ENCODE measurements at regions not wholly inside any gene's neighbourhood (a gene's known extent, or its start where the extent isn't known, plus 50 kb on each side); places are given as distances from the start of the nearest gene placed in this dataset.

DNA sequence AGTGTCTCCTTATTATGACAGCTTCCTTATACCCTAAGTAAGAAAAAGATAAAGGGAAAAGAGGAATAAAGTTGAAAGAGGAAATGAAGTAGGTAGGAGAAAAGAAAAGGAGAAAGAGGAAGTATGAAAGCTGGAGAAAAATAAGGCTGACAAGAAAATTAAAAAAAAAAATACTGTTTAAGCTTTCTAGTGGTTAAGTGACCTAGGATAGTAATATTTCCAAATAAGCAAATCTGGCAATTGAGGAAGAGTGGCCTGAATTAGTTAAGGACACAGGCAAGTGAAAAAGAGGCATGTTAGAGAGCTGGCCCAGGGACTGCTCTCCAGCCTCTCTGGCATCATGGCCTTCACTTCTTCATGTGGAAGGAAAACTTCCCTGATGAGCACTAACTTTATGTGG lies 76.5 kb upstream of the ADGRF1 start:
- DNase-seq (ENCODE audit: extremely low spot score) = no peak
- POLR2A ChIA-PET = interaction anchor here (0.6 to 1.2 kb wide), 2 partner anchors 9 to 949 kb away, joined by 3 read pairs; no protein-coding TSS in a partner anchor
- CTCF ChIA-PET = no interaction called here
- TF ChIP-seq NFRKB (IDR thresholded peaks at IDR 0.05) = no peak
- no peak for TF ChIP-seq BHLHE40 (IDR thresholded peaks at IDR 0.05; ENCODE audit: borderline replicate concordance)
- TF ChIP-seq ZNF384 (IDR thresholded peaks at IDR 0.05) = no peak
- TF ChIP-seq FOXK2 (IDR thresholded peaks at IDR 0.05) = no peak
- TF ChIP-seq FOXM1 (IDR thresholded peaks at IDR 0.05; ENCODE audit: borderline replicate concordance) = no peak
- no peak for TF ChIP-seq FOXA1 (IDR thresholded peaks at IDR 0.05)
- TF ChIP-seq SUZ12 (IDR thresholded peaks at IDR 0.05) = no peak
- TF ChIP-seq ELF4 (IDR thresholded peaks at IDR 0.05) = no peak
- TF ChIP-seq L3MBTL2 (conservative IDR thresholded peaks at IDR 0.05) = no peak
- no peak for TF ChIP-seq LEF1 (IDR thresholded peaks at IDR 0.05; ENCODE audit: borderline replicate concordance)
- no peak for TF ChIP-seq SP1 (IDR thresholded peaks at IDR 0.05)
- no peak for TF ChIP-seq HDGF (IDR thresholded peaks at IDR 0.05; ENCODE audit: borderline replicate concordance)
- TF ChIP-seq TARDBP (IDR thresholded peaks at IDR 0.05) = no peak

GRCh38 chr6:47117314-47117713 lies 75.2 kb upstream of the ADGRF1 start:
- TF ChIP-seq BHLHE40 (IDR thresholded peaks at IDR 0.05; ENCODE audit: borderline replicate concordance) (no peak), PKNOX1 (IDR thresholded peaks at IDR 0.05) (no peak), HDGF (IDR thresholded peaks at IDR 0.05; ENCODE audit: borderline replicate concordance) (no peak), ZNF384 (IDR thresholded peaks at IDR 0.05) (no peak), NFRKB (IDR thresholded peaks at IDR 0.05) (no peak), SUZ12 (IDR thresholded peaks at IDR 0.05) (no peak), FOXA1 (IDR thresholded peaks at IDR 0.05) (no peak), LEF1 (IDR thresholded peaks at IDR 0.05; ENCODE audit: borderline replicate concordance) (no peak), ELF4 (IDR thresholded peaks at IDR 0.05) (no peak), SP1 (IDR thresholded peaks at IDR 0.05) (no peak), ARNT (IDR thresholded peaks at IDR 0.05) (no peak), CTBP1 (IDR thresholded peaks at IDR 0.05; ENCODE audit: borderline replicate concordance) (no peak), FOXK2 (IDR thresholded peaks at IDR 0.05) (no peak), FOXM1 (IDR thresholded peaks at IDR 0.05; ENCODE audit: borderline replicate concordance) (no peak), L3MBTL2 (conservative IDR thresholded peaks at IDR 0.05) (no peak), TARDBP (IDR thresholded peaks at IDR 0.05) (no peak)
- ChIA-PET POLR2A (no interaction called here), CTCF (no interaction called here)
- DNase-seq (ENCODE audit: extremely low spot score) = no peak

GRCh38 chr6:47116606-47117005 lies 74.5 kb upstream of the ADGRF1 start:
- TF ChIP-seq CTBP1 (IDR thresholded peaks at IDR 0.05; ENCODE audit: borderline replicate concordance) = no peak
- no peak for TF ChIP-seq PKNOX1 (IDR thresholded peaks at IDR 0.05)
- no peak for TF ChIP-seq HDGF (IDR thresholded peaks at IDR 0.05; ENCODE audit: borderline replicate concordance)
- TF ChIP-seq FOXM1 (IDR thresholded peaks at IDR 0.05; ENCODE audit: borderline replicate concordance) = no peak
- TF ChIP-seq FOXK2 (IDR thresholded peaks at IDR 0.05) = no peak
- no peak for TF ChIP-seq L3MBTL2 (conservative IDR thresholded peaks at IDR 0.05)
- TF ChIP-seq FOXA1 (IDR thresholded peaks at IDR 0.05) = no peak
- no peak for TF ChIP-seq BHLHE40 (IDR thresholded peaks at IDR 0.05; ENCODE audit: borderline replicate concordance)
- TF ChIP-seq ARNT (IDR thresholded peaks at IDR 0.05) = no peak
- no peak for TF ChIP-seq ELF4 (IDR thresholded peaks at IDR 0.05)
- TF ChIP-seq SUZ12 (IDR thresholded peaks at IDR 0.05) = no peak
- ChIA-PET POLR2A (no interaction called here), CTCF (no interaction called here)
- DNase-seq (ENCODE audit: extremely low spot score) = no peak

DNA sequence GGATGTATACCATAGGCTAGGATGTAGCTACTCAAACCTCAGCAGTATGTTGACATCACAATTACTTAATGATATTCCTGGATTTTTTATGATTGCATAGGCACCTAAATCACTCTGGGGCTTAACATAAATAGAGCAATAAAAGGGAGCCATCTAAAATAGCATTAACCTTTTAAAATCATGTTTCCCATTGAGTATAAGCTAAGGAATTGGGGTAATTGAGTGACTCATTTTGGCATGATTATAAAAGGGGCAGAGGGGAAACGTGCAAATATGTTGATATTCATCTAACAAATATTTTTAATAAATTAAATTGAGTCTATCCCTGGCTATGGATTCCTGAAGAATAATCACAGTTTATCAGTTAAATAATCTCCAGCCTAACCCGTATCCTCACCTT lies 74.0 kb upstream of the ADGRF1 start:
- ChIA-PET CTCF (no interaction called here), POLR2A (no interaction called here)
- TF ChIP-seq BHLHE40 (IDR thresholded peaks at IDR 0.05; ENCODE audit: borderline replicate concordance) = no peak
- no peak for TF ChIP-seq ARNT (IDR thresholded peaks at IDR 0.05)
- TF ChIP-seq ELF4 (IDR thresholded peaks at IDR 0.05) = no peak

GRCh38 chr6:47114460-47114859 lies 72.3 kb upstream of the ADGRF1 start:
- no peak for DNase-seq (ENCODE audit: extremely low spot score)
- ChIA-PET POLR2A (no interaction called here), CTCF (no interaction called here)
- TF ChIP-seq BHLHE40 (IDR thresholded peaks at IDR 0.05; ENCODE audit: borderline replicate concordance) (no peak), LEF1 (IDR thresholded peaks at IDR 0.05; ENCODE audit: borderline replicate concordance) (no peak), FOXA1 (IDR thresholded peaks at IDR 0.05) (no peak), HDGF (IDR thresholded peaks at IDR 0.05; ENCODE audit: borderline replicate concordance) (no peak), ZNF384 (IDR thresholded peaks at IDR 0.05) (no peak)

More for the DNA sequence above, 74.0 kb upstream of the ADGRF1 start:
- DNase-seq (ENCODE audit: extremely low spot score) = no peak

DNA sequence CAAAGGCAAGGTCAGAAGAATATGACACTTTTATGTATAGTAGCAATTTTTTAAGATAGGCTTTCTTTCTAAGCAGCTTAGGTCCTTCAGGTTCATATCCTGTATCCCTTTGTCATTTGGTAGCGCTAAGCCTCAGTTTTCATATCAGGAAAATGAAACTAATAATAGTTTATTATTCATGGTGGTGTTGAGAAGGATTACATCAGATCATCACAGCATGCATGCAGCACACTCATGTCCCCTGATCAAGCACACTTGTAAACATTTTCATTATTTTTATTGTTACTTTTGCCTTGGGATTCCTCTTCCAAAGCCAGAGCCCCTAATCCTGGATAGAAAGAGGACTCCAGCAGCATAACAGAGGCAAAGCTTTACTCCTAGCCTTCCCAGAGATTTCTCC lies 70.2 kb upstream of the ADGRF1 start:
- ChIA-PET CTCF (no interaction called here), POLR2A (interaction anchor here (1.2 kb wide), 1 partner anchor 19 kb away, joined by 3 read pairs; no protein-coding TSS in a partner anchor)
- TF ChIP-seq ZNF384 (IDR thresholded peaks at IDR 0.05) (no peak), NFRKB (IDR thresholded peaks at IDR 0.05) (no peak), FOXK2 (IDR thresholded peaks at IDR 0.05) (no peak), ARNT (IDR thresholded peaks at IDR 0.05) (no peak), TARDBP (IDR thresholded peaks at IDR 0.05) (no peak), L3MBTL2 (conservative IDR thresholded peaks at IDR 0.05) (no peak), LEF1 (IDR thresholded peaks at IDR 0.05; ENCODE audit: borderline replicate concordance) (no peak), HDGF (IDR thresholded peaks at IDR 0.05; ENCODE audit: borderline replicate concordance) (no peak), BHLHE40 (IDR thresholded peaks at IDR 0.05; ENCODE audit: borderline replicate concordance) (no peak), PKNOX1 (IDR thresholded peaks at IDR 0.05) (no peak), SUZ12 (IDR thresholded peaks at IDR 0.05) (no peak), FOXA1 (IDR thresholded peaks at IDR 0.05) (no peak), CTBP1 (IDR thresholded peaks at IDR 0.05; ENCODE audit: borderline replicate concordance) (no peak), SP1 (IDR thresholded peaks at IDR 0.05) (no peak)
- no peak for DNase-seq (ENCODE audit: extremely low spot score)

Measured in HEK293T (cell line).